Adrenal gland (tissue), 5 donors: ENCODE measurements at regions not wholly inside any gene's neighbourhood (a gene's known extent, or its start where the extent isn't known, plus 50 kb on each side); places are given as distances from the start of the nearest gene placed in this dataset.
"Not testable (repeated sequence)": the region's sequence is repeated elsewhere in the genome, so short reads cannot be mapped to it uniquely, and the experiment has no call there.

Source experiments
- CTCF ChIP-seq, 6 experiments: fragments of 450-650 bp in 4 of 6; fragments of 200-600 bp in 2 of 6; sonication (generic) in 1 of 6; IDR thresholded peaks; 1 replicate in 5 of 6; 2 replicates in 1 of 6; pipeline versions ENCODE4 v1.5.1 to v1.8.0; 2016 to 2021; ENCODE audit warnings: antibody characterized with exemption in 6 of 6, mild to moderate bottlenecking in 2 of 6, moderate library complexity in 1 of 6
- POLR2A ChIP-seq, 2 donors: fragments of 450-650 bp; IDR thresholded peaks; one replicate each; pipeline ENCODE4 v1.6.1; 2017; ENCODE audit warnings: antibody characterized with exemption in 2 of 2, mild to moderate bottlenecking in 2 of 2, moderate library complexity in 1 of 2
- donor health status: DM: no; HTN: no; CAD: no.

- not testable (repeated sequence) for TF ChIP-seq CTCF, POLR2A (IDR thresholded peaks at IDR 0.05)
Measured at GRCh38 chr1:143729449-143730111, 242.2 kb downstream of the FAM72C start.
